ENCODE measurements at regions not wholly inside any gene's neighbourhood (a gene's known extent, or its start where the extent isn't known, plus 50 kb on each side); places are given as distances from the start of the nearest gene placed in this dataset.
"Not testable (repeated sequence)": the region's sequence is repeated elsewhere in the genome, so short reads cannot be mapped to it uniquely, and the experiment has no call there.

DNA sequence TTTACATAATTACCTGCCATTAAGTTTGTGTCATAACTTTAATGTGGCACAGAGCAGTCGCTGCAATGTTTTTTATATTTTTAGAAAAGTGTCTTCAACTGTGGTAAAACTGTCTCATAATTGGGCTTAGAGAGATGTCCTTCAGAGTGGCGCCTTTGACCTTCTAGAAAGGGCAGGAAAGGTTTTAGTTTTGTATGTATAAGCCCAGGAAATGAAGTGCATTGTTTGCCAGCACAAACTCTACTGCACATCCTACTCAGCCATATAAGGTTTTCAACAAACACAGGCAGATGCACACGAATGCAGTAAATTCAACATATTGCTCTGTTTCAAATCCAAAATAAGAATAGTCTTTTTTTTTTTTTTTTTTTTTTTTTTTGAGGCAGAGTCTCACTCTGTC is 201.4 kb downstream of the ALDH8A1 start:
- no peak overlapping the region for H3K4me3 ChIP-seq (ENCODE audit: extremely low read depth in 1 of 4, insufficient read depth in 2 of 4, low read depth in 3 of 4, low read length in 4 of 4)
- no peak overlapping the region for H2BK120ac ChIP-seq (replicated peaks; ENCODE audit: low read depth, low read length)
- ChIA-PET CTCF (ENCODE audit: partially characterized antibody) (no interaction called here), POLR2A (ENCODE audit: partially characterized antibody) (no interaction called here)
- no peaks in the 10 kb centered on the region for H3K79me2 ChIP-seq (ENCODE audit: control insufficient read depth in 1 of 2, insufficient read depth in 2 of 2, low read length in 2 of 2)
- no peak overlapping the region for H2BK20ac ChIP-seq (ENCODE audit: low read length)
- no peaks in the 10 kb centered on the region for H4K20me1 ChIP-seq (replicated peaks in 1 of 2; ENCODE audit: control insufficient read depth in 1 of 2, insufficient read depth in 2 of 2, low read length in 2 of 2)
- no peak for TF ChIP-seq SP1 (IDR thresholded peaks at IDR 0.05; ENCODE audit: low read depth, low read length)
- H3K4ac ChIP-seq (replicated peaks; ENCODE audit: insufficient read length, low read depth, low read length): no peak overlapping the region
- H2BK12ac ChIP-seq (ENCODE audit: low read depth, low read length): no peak overlapping the region
- H3K27ac ChIP-seq (ENCODE audit: low read depth, low read length): no peak overlapping the region
- no peak overlapping the region for H3K56ac ChIP-seq (replicated peaks; ENCODE audit: insufficient read length, low read depth, low read length)
- H2BK15ac ChIP-seq (ENCODE audit: low read length): no peak overlapping the region
- no peak overlapping the region for H3K14ac ChIP-seq (ENCODE audit: insufficient read length)
- no peak overlapping the region for H2AFZ ChIP-seq (ENCODE audit: low read length)
- no peak overlapping the region for H3K9ac ChIP-seq (replicated peaks in 1 of 4; ENCODE audit: extremely low read depth in 1 of 4, low read depth in 3 of 4, low read length in 3 of 4)
- H2AK5ac ChIP-seq (ENCODE audit: low read depth, low read length): no peak overlapping the region
- H4K91ac ChIP-seq (replicated peaks; ENCODE audit: insufficient read length, low read length): no peak overlapping the region
- no peaks in the 10 kb centered on the region for H3K27me3 ChIP-seq (replicated peaks in 1 of 4; ENCODE audit: control insufficient read depth in 3 of 4, extremely low read depth in 1 of 4, insufficient read depth in 3 of 4, low read length in 3 of 4)
- H3K4me2 ChIP-seq (ENCODE audit: insufficient read depth in 1 of 2, low read depth in 2 of 2, low read length in 2 of 2): no peak overlapping the region
- H4K5ac ChIP-seq (ENCODE audit: insufficient read length, low read depth, low read length): no peak overlapping the region
- H4K8ac ChIP-seq (ENCODE audit: extremely low read depth, insufficient read depth, low read length): no peak overlapping the region
- H3K23ac ChIP-seq (ENCODE audit: insufficient read length): no peak overlapping the region
- no peak for DNase-seq (ENCODE audit: low read depth in 1 of 2, low spot score in 2 of 2)
- H3K36me3 ChIP-seq (ENCODE audit: control insufficient read depth in 2 of 4, insufficient read depth in 4 of 4, low read length in 3 of 4): no peaks in the 10 kb centered on the region
- WGBS, 2 experiments (ENCODE audit: extremely low coverage in 1 of 2, insufficient coverage in 1 of 2, insufficient read length in 1 of 2, insufficient replicate concordance in 2 of 2, low coverage in 1 of 2, low lambda C conversion rate in 2 of 2, missing lambda C conversion rate in 1 of 2): 85% methylated on average over 3 of the region's 3 CpGs; no CpG with 5 or more reads in 1 of the 2 experiments
- no peak overlapping the region for H2BK5ac ChIP-seq (ENCODE audit: low read depth, low read length)
- no peaks in the 10 kb centered on the region for H3K4me1 ChIP-seq (replicated peaks in 1 of 4; ENCODE audit: control insufficient read depth in 3 of 4, insufficient read depth in 4 of 4, low read length in 3 of 4)
- H3K79me1 ChIP-seq (ENCODE audit: low read depth, low read length): no peaks in the 10 kb centered on the region
- H3K9me3 ChIP-seq (ENCODE audit: insufficient read depth in 2 of 2, low read depth in 1 of 2, low read length in 1 of 2): no peaks in the 10 kb centered on the region
- H3K18ac ChIP-seq (ENCODE audit: extremely low read depth, low read length): no peak overlapping the region
- FAIRE-seq: no peak
- no peaks in the 10 kb centered on the region for H3K23me2 ChIP-seq (ENCODE audit: low read depth, low read length)

DNA sequence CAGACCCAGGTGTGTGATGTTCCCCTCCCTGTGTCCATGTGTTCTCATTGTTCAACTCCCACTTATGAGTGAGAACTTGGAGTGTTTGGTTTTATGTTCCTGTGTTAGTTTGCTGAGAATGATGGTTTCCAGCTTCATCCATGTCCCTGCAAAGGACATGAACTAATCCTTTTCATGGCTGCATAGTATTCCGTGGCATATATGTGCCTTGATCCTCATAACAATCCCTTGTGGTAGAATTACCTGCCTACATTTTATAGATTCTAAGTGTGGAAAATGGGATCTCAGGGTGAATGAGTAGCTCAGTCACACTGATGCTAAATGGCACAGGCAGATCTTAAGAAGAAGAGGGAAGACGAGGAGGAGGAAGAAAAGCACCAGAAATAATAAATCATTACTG is 202.7 kb downstream of the ALDH8A1 start:
- H2BK20ac ChIP-seq (ENCODE audit: low read length); H3K4me1 ChIP-seq (replicated peaks in 1 of 4; ENCODE audit: control insufficient read depth in 3 of 4, insufficient read depth in 4 of 4, low read length in 3 of 4); H3K36me3 ChIP-seq (ENCODE audit: control insufficient read depth in 2 of 4, insufficient read depth in 4 of 4, low read length in 3 of 4); H3K23me2 ChIP-seq (ENCODE audit: low read depth, low read length); H2BK120ac ChIP-seq (replicated peaks; ENCODE audit: low read depth, low read length); H3K56ac ChIP-seq (replicated peaks; ENCODE audit: insufficient read length, low read depth, low read length); H2BK12ac ChIP-seq (ENCODE audit: low read depth, low read length); H3K4me2 ChIP-seq (ENCODE audit: insufficient read depth in 1 of 2, low read depth in 2 of 2, low read length in 2 of 2); H3K18ac ChIP-seq (ENCODE audit: extremely low read depth, low read length); H2AK5ac ChIP-seq (ENCODE audit: low read depth, low read length); H4K91ac ChIP-seq (replicated peaks; ENCODE audit: insufficient read length, low read length); H3K27ac ChIP-seq (ENCODE audit: low read depth, low read length); H4K8ac ChIP-seq (ENCODE audit: extremely low read depth, insufficient read depth, low read length); H3K4ac ChIP-seq (replicated peaks; ENCODE audit: insufficient read length, low read depth, low read length); H3K23ac ChIP-seq (ENCODE audit: insufficient read length); H4K20me1 ChIP-seq (replicated peaks in 1 of 2; ENCODE audit: control insufficient read depth in 1 of 2, insufficient read depth in 2 of 2, low read length in 2 of 2); H3K14ac ChIP-seq (ENCODE audit: insufficient read length); H3K79me1 ChIP-seq (ENCODE audit: low read depth, low read length); H3K79me2 ChIP-seq (ENCODE audit: control insufficient read depth in 1 of 2, insufficient read depth in 2 of 2, low read length in 2 of 2); H2BK15ac ChIP-seq (ENCODE audit: low read length); DNase-seq (ENCODE audit: low read depth in 1 of 2, low spot score in 2 of 2); FAIRE-seq; H4K5ac ChIP-seq (ENCODE audit: insufficient read length, low read depth, low read length); POLR2A ChIA-PET (ENCODE audit: partially characterized antibody); H3K27me3 ChIP-seq (replicated peaks in 1 of 4; ENCODE audit: control insufficient read depth in 3 of 4, extremely low read depth in 1 of 4, insufficient read depth in 3 of 4, low read length in 3 of 4); H3K9me3 ChIP-seq (ENCODE audit: insufficient read depth in 2 of 2, low read depth in 1 of 2, low read length in 1 of 2); H2BK5ac ChIP-seq (ENCODE audit: low read depth, low read length); H3K9ac ChIP-seq (replicated peaks in 1 of 4; ENCODE audit: extremely low read depth in 1 of 4, low read depth in 3 of 4, low read length in 3 of 4); H3K4me3 ChIP-seq (ENCODE audit: extremely low read depth in 1 of 4, insufficient read depth in 2 of 4, low read depth in 3 of 4, low read length in 4 of 4); H2AFZ ChIP-seq (ENCODE audit: low read length): not testable (repeated sequence)
- WGBS, 2 experiments (ENCODE audit: extremely low coverage in 1 of 2, insufficient coverage in 1 of 2, insufficient read length in 1 of 2, insufficient replicate concordance in 2 of 2, low coverage in 1 of 2, low lambda C conversion rate in 2 of 2, missing lambda C conversion rate in 1 of 2): 90% methylated on average over 2 of the region's 2 CpGs; no CpG with 5 or more reads in 1 of the 2 experiments
- CTCF ChIA-PET (ENCODE audit: partially characterized antibody): interaction anchor here (2.0 kb wide), 1 partner anchor 11 kb away, joined by 7 read pairs; no protein-coding TSS in a partner anchor
